SK-N-MC (cell line): ENCODE measurements at regions not wholly inside any gene's neighbourhood (a gene's known extent, or its start where the extent isn't known, plus 50 kb on each side); places are given as distances from the start of the nearest gene placed in this dataset.

Experiments used
- EZH2 ChIP-seq: fragments of 200-600 bp; sonication (generic); IDR thresholded peaks from one replicate; pipeline ENCODE4 v1.6.1; 2017; ENCODE audit warnings: antibody characterized with exemption
- FOXP2 ChIP-seq: optimal IDR thresholded peaks from 2 replicates; pipeline ENCODE3; 2011; ENCODE audit warnings: mild to moderate bottlenecking, moderate library complexity; ENCODE audit not compliant: insufficient read depth; ENCODE audit errors: extremely low read length, control extremely low read depth
- POLR2AphosphoS5 ChIP-seq: IDR thresholded peaks from 2 replicates; pipeline ENCODE4 v1.6.1; 2012; ENCODE audit warnings: mild to moderate bottlenecking, low read depth, low read length, borderline replicate concordance

DNA sequence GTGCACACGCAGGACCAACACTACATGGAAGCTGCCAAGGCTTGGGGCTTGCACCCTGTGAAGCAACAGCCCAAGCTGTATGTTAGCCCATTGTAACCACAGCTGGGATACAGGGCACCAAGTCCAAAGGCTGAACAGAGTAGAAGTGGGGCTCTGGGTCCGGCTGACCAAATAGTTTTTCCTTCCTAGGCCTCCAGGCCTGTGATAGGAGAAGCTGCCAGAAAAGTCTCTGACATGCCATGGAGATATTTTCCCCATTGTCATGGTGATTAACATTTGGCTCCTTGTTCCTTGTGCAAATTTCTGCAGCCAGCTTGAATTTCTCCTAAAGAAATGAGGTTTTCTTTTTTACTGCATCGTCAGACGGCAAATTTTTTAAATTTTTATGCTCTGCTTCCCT, 941.2 kb downstream of the FAM181B start:
- no peak for TF ChIP-seq FOXP2
- TF ChIP-seq EZH2: no peak
- no peak for TF ChIP-seq POLR2AphosphoS5
